ENCODE measurements at regions not wholly inside any gene's neighbourhood (a gene's known extent, or its start where the extent isn't known, plus 50 kb on each side); places are given as distances from the start of the nearest gene placed in this dataset.

GRCh38 chr7:25321424-25321823 is 93.1 kb upstream of the NPVF start:
- TF ChIP-seq CTCF (IDR thresholded peaks at IDR 0.05; ENCODE audit: insufficient read depth, low read length, poor library complexity, severe bottlenecking): no peak
- no peaks in the 10 kb centered on the region for H3K36me3 ChIP-seq (ENCODE audit: control insufficient read depth, insufficient read depth, low read length)
- DNase-seq (ENCODE audit: low read depth): no peak
- no peak overlapping the region for H3K4me3 ChIP-seq (ENCODE audit: low read depth, low read length)
- peaks cover 4% of the 10 kb centered on the region for H3K27me3 ChIP-seq (ENCODE audit: control insufficient read depth, insufficient read depth, low read length)

GRCh38 chr7:25322473-25322872 is 94.2 kb upstream of the NPVF start:
- H3K36me3 ChIP-seq (ENCODE audit: control insufficient read depth, insufficient read depth, low read length): no peaks in the 10 kb centered on the region
- H3K4me3 ChIP-seq (ENCODE audit: low read depth, low read length): no peak overlapping the region
- no peak for TF ChIP-seq CTCF (IDR thresholded peaks at IDR 0.05; ENCODE audit: insufficient read depth, low read length, poor library complexity, severe bottlenecking)
- peaks cover 4% of the 10 kb centered on the region for H3K27me3 ChIP-seq (ENCODE audit: control insufficient read depth, insufficient read depth, low read length)
- no peak for DNase-seq (ENCODE audit: low read depth)

- DNase-seq (ENCODE audit: low read depth): no peak
- TF ChIP-seq CTCF (IDR thresholded peaks at IDR 0.05; ENCODE audit: insufficient read depth, low read length, poor library complexity, severe bottlenecking): no peak
- H3K36me3 ChIP-seq (ENCODE audit: control insufficient read depth, insufficient read depth, low read length): no peaks in the 10 kb centered on the region
- peaks cover 4% of the 10 kb centered on the region for H3K27me3 ChIP-seq (ENCODE audit: control insufficient read depth, insufficient read depth, low read length)
- H3K4me3 ChIP-seq (ENCODE audit: low read depth, low read length): no peak overlapping the region
These were observed 97.0 kb upstream of the NPVF start for GRCh38 chr7:25325186-25325757.

GRCh38 chr7:25326501-25327156 is 98.3 kb upstream of the NPVF start:
- no peak for DNase-seq (ENCODE audit: low read depth)
- no peak for TF ChIP-seq CTCF (IDR thresholded peaks at IDR 0.05; ENCODE audit: insufficient read depth, low read length, poor library complexity, severe bottlenecking)
- peaks cover under 1% of the 10 kb centered on the region for H3K27me3 ChIP-seq (ENCODE audit: control insufficient read depth, insufficient read depth, low read length)
- no peak overlapping the region for H3K4me3 ChIP-seq (ENCODE audit: low read depth, low read length)
- no peaks in the 10 kb centered on the region for H3K36me3 ChIP-seq (ENCODE audit: control insufficient read depth, insufficient read depth, low read length)

- Histone ChIP-seq H3K36me3 (ENCODE audit: control insufficient read depth, insufficient read depth, low read length) (no peaks in the 10 kb centered on the region), H3K4me3 (ENCODE audit: low read depth, low read length) (no peak overlapping the region), H3K27me3 (ENCODE audit: control insufficient read depth, insufficient read depth, low read length) (no peaks in the 10 kb centered on the region)
- no peak for TF ChIP-seq CTCF (IDR thresholded peaks at IDR 0.05; ENCODE audit: insufficient read depth, low read length, poor library complexity, severe bottlenecking)
- DNase-seq (ENCODE audit: low read depth): no peak
These were observed 101.5 kb upstream of the NPVF start for GRCh38 chr7:25329815-25330214.
